ENCODE measurements at regions not wholly inside any gene's neighbourhood (a gene's known extent, or its start where the extent isn't known, plus 50 kb on each side); places are given as distances from the start of the nearest gene placed in this dataset.

- TF ChIP-seq CTCF (IDR thresholded peaks at IDR 0.05) (no peak), POLR2A (IDR thresholded peaks at IDR 0.05) (no peak)
Measured at GRCh38 chr10:35803046-35803445, 160.9 kb upstream of the FZD8 start.

Measured in Peyer's patch (tissue), 4 donors.